HG03575 (cell line): ENCODE measurements at regions not wholly inside any gene's neighbourhood (a gene's known extent, or its start where the extent isn't known, plus 50 kb on each side); places are given as distances from the start of the nearest gene placed in this dataset.

Experiments
- ATAC-seq: cut with Tn5 transposase; IDR thresholded peaks from one replicate; pipeline ENCODE4 v1.9.1; 2021; ENCODE audit not compliant: unreplicated experiment, insufficient number of reproducible peaks, low FRiP score; ENCODE audit errors: extremely low read depth

GRCh38 chr6:149173222-149173621 lies 144.3 kb upstream of the TAB2 start:
- no peak for ATAC-seq

DNA sequence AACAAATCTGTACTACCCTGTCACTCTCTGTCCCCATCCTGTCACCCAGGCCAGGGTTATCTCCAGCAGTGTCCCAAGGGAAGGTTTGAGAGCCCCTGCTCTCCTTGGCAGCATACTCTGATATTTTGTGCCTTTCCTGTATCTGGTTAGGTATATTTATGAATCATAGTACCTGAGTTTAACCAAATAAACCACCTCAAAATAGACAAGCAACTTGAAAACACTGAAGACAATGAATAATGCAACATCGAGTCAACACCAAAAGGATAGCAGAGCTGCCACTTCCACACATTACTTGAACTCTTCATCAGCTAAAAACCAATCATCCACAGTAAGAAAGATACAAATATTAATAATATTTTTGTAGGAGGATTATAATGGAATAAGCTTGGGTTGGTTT lies 142.6 kb upstream of the TAB2 start:
- ATAC-seq: no peak

DNA sequence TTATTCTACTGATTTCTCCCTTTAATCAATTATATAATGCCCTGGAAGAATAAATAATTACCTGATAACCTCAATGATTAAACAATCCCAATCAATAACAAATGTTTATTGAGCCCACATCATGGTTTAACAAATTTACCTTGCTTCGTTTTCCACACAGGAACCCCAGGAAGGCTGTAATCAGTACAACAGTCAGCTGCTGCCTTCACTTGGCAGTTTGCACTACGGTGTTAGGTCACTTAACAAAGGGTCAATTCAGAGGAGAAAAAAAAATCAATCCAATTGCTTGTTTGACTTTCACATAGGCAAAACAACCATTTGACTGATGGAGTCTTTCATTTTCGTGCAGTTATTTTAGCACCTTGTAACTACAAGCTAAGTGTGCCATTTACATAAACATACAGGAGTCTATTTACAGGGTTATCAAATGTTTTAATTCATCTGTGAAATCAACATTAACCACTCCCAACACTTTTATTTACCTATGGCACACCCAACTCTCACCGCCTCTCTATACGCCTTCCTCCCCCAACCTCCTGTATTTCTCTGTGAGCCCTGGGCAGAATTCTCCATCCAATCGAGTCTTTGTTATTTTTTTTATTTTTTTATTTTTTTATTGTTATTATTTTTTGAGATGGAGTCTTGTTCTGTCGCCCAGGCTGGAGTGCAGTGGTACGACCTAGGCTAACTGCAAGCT lies 140.4 kb upstream of the TAB2 start:
- ATAC-seq: no peak

DNA sequence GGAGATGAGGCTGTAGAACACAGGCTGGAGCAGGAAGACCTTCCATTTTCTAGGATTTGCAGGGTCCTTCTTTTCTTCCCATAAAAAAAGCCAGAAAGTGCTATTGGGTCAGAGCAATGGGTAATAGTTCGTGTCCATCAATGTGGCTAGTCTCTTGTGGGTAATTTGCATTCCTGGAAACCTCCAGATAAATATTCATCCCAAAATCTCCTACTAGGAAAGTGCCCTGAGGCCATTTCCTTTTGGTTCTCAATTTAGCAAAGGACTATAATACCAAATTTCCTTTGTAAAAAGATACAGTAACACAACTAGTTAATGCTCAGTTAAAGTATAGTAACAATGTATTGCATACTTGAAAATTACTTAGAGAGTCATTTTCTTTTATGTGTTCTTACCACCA lies 138.1 kb upstream of the TAB2 start:
- ATAC-seq: no peak

- ATAC-seq: no peak
Observed at GRCh38 chr6:149181304-149181703, 136.2 kb upstream of the TAB2 start.

DNA sequence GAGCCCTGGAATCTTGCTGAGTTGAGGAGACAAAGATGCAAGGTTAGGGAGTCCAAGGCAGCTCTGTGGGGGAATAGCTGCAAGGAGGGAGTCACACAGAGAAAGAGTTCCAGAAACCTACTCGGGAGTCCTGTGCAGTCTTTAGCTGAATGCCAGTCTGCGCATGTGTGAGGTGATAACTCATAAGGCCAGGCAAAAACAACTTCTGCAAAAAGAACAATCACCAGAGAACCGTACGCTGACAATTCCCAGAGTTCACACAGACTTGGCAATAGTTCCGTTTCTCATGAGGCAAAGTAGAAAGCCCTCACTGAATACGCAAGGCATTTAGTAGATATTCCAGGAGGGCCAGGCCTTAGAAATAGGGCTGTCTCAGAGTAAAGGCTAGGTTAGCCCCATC lies 135.2 kb upstream of the TAB2 start:
- no peak for ATAC-seq

GRCh38 chr6:149184523-149184922 lies 133.0 kb upstream of the TAB2 start:
- no peak for ATAC-seq

DNA sequence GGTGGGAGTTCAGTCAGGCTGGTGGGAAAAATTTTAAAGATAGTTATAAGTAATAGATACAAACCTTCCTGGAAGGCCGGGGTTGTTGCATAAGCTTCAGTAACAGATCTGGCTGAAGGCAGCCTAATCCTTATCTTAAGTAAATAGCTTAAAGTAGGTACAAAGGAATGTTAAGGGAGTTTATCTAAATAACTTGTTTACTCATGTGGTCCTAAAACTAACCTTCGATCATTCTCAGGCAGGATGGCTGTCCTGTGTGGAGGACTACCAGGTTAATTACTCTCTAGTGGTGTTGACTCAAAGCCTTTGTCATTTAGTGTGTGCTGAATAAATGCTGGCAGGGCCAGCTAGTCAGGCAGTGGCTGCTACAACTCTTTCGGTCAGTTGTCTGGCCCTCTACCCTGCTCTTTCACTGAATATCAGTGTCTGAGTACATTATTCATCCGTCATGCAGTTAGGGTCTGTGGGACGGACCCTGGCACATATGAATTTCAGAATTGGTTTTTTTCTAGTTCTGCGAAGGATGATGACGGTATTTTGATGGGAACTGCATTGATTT lies 131.6 kb upstream of the TAB2 start:
- ATAC-seq: no peak

DNA sequence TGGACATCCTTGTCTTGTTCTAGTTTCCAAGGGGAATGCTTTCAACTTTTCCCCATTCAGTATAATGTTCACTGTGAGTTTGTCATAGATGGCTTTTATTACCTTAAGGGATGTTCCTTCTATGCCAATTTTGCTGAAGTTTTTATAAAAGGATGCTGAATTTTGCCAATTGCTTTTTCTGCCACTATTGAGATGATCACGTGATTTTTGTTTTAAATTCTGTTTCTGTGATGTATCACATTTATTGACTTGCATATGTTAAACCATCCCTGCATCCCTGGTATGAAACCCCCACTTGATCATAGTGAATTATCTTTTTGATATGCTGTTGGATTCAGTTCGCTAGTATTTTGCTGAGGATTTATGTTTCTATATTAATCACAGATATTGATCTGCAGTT lies 130.6 kb upstream of the TAB2 start:
- no peak for ATAC-seq

DNA sequence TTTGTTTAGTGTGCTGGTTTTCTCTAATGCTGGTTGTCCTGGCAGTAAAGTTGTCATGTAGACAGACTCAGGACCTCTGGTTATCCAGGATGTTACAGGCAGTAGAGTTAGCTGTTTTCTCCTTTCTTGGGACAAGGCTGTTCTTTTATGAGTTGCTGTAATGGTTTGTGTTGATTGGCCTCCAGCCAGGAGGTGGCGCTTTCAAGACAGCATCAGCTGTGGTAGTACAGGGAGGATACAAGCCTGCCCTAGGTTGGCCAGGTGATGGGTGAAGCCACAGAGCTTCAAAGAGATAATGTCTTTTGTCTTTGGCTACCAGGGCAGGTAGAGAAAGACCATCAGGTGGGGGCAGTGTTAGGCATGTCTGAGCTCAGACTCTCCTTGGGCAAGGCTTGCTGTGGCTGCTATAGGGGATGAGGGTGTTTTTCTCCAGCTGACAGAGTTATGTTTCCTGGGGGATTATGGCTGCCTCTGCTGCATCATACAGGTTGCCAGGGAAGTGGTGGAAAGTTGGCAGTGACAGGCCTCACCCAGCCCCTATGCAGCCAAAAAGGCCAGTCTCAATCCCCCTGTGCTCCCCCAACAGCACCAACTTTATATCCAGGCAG lies 127.2 kb upstream of the TAB2 start:
- ATAC-seq: no peak

DNA sequence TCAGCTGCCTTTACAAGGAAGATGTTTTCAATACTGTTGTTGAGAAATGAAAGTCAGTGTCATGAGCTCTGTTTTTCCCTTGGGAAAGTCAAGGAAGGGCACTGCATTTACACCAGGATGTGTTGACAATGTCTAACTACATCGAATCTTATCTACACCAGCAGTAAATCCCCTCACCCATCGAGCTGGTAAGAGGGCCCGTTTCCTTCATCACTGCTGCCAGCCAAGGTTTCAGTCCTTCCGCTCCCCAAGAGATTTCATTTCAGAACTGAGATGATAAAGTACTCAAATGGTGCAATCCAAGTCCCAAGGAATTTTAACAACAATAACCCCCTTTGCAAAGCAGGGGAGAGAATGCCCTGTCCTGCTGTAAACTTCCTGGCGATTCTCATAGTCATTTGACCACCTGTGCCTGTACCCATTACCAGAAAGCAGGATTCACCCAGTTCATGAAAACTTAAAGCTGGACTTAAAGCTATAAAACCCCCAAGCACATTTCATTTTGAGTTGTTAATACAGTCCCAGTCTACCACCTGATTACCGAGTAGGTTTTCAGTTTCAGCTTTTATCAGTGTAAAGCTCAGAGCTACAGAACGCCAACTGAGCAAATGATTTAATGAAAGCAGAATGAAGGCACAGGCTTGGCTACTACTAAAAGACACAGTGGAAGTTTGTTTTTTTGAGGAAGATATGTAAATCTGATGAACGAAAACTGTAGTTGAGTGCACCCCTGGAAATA lies 122.5 kb upstream of the TAB2 start:
- ATAC-seq: no peak

DNA sequence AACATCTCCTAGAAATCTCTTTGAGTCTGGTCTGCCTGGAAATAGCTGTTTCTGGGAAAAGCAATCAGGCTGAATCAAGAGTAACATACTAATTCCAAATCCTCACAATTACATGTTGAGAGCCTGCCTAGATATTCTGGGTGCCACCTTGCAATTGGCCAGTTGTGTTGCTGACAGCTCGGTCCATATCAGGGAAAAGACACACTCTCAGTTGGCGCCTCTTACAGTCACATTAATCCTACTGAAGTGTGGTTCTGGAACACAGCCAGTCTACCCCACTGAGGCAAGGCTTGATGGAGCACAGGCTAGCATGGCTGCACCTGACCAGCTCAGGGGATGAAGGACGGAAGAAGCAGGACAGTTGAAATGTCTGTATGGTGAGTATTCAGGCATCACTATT lies 121.4 kb upstream of the TAB2 start:
- ATAC-seq: no peak

DNA sequence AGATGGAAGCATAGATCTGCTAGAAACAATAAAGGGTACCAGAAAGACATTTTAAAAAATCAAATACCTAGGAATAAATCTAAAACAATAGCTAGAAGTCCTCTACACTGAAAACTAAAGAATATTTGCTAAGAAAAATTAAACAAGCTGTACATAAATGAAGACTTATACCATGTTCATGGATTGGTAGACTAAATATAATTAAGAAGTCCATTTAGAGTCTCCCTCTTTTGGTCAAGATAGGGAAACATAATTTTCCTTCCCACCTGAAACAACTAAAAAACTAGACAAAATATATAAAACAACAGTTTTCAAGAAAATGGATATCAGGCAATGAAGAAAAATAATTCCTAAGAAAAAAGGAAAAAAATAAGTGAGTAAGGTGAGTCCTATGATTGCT lies 120.0 kb upstream of the TAB2 start:
- no peak for ATAC-seq

DNA sequence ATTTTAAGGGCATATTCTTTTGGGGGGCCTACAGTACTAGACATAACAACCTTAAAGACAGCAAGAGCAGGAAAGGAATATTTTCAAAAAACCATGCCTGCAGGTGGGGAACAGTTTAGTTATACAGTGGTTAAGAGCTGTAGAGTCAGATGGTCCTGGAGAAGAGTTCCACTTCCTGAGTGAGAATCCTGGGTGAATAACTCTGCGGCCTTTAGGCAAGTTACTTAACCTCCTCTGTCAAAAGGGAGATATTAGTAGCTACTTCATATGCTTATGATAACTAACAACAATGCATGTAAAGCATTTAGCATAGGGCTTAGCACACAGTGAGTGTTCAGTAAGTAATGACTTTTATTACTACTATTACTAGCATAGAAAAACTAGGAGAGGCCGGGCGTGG lies 119.2 kb upstream of the TAB2 start:
- ATAC-seq: no peak

DNA sequence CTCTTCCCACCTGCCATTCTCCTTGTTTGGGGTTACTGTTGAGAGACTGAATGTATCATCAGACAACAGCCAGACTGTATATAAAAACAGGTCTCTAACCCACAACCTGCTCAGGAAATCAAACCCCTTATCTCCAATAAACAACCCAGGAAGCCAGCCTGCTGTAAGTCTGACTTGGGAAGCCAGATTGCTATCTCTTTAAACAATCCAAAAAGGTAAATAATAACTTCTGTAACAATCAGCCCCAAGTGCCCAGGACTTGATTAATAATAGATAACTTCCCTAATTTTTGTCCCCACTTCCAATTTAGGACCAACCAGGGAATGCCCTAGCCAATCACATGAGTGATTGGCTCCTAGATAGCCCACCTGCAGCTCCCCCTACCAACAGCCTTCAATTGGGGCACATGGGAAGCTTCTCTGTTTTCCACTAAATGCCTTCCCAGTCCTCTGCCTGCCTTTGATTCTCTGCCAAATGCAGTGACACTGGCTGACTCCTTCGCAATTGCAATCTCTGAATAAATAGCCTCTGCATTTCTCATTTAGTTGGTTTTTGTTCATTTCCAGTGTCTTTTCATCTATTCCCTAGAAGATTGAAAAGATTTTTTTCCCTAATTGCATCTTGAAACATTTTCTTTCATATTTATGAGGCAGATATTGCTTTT lies 117.1 kb upstream of the TAB2 start:
- no peak for ATAC-seq

- ATAC-seq: no peak
Observed at GRCh38 chr6:149201068-149201655, 116.3 kb upstream of the TAB2 start.

DNA sequence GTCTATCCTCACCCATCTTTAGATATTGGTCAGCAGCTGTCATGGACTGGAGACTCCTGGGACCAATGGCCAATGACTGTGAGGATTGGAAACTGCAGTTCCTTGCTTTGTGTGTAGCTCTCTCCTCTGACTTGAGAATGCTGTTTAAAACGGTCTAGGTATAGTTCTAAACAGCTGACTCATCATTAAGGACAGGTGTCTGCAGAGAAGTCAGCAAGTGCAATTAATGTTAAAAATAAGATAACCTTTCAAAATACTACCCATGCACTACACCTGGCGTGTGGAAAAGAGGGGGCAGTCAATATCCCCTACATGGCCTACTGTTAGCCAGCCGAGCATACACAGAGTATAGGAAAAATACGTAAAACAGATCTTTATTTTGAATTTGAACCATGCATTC lies 115.4 kb upstream of the TAB2 start:
- no peak for ATAC-seq

DNA sequence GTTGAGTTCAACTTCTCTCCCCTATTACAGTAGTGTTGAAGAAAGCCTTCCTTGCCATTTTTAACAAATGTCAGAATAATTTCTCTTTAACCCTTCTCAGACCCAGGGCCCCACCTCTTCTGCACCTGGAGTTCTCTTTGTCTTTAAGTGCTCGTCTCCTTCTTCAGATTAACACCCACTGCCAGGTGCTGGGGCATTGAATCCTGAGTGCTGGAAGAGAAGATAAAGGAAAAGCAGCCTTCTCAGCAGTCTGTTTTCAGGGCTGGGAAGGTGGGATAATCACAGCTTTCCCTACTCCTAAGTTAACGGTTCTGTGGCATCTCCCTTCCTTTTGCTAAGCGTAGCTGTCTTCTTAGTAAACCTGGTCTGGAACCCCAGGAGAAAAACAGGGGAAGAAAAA lies 114.6 kb upstream of the TAB2 start:
- no peak for ATAC-seq

DNA sequence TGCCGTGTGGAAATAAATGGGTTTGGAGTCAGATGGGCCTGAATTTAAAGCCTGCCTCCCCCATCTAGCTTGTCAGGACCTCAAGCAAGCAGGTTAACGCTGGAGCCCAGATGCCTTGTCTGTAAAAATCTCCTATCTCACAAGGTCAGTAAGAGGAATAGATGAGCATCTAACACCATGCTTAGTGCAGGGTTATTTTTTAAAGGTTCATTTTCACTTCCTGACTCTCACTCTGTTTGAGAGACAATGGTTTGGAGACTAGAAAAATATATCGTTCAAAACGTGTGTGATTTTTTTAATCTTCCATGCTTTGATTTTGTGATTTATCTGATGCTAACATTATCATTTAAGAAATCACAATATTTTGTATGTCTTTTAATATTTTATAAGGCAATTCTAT lies 114.0 kb upstream of the TAB2 start:
- ATAC-seq: no peak
